T-cell (primary cell): ENCODE measurements at regions not wholly inside any gene's neighbourhood (a gene's known extent, or its start where the extent isn't known, plus 50 kb on each side); places are given as distances from the start of the nearest gene placed in this dataset.

Experiments used
- ATAC-seq, 4 experiments: fragments of 200-7000 bp in 3 of 4; fragments of 150-1000 bp in 1 of 4; cut with Tn5 transposase; replicated peaks in 1 of 4; 1 replicate in 3 of 4; 2 replicates in 1 of 4; pipeline ENCODE4 v1.10.0; 2021; ENCODE audit warnings: moderate library complexity in 3 of 4, mild to moderate bottlenecking in 2 of 4, moderate number of reproducible peaks in 1 of 4
- CTCF ChIA-PET, 2 donors: fragments of 300-600 bp; sonication (Branson Sonifier 250); formaldehyde crosslinking; loops; one replicate each; lab custom pipeline; 2022; ENCODE audit warnings: antibody characterized with exemption in 2 of 2; lab: Charles Lee
- POLR2A ChIA-PET, 2 donors: fragments of 300-600 bp; sonication (Branson Sonifier 250); formaldehyde crosslinking; loops; one replicate each; lab custom pipeline; 2022; ENCODE audit warnings: antibody characterized with exemption in 2 of 2; lab: Charles Lee
- DNase-seq, 35 experiments: peaks; one replicate each; pipeline versions ENCODE4 v3.0.0 to v3.0.0-alpha.2; 2013 to 2023
- H3K27ac ChIP-seq: one replicate; pipeline ENCODE4 v1.5.1; 2013; ENCODE audit warnings: low read length
- H3K27me3 ChIP-seq, 2 experiments: replicated peaks in 1 of 2; 1 replicate in 1 of 2; 2 replicates in 1 of 2; pipeline versions ENCODE4 v1.6.1 to v1.7.0; 2013; ENCODE audit warnings: low read length in 1 of 2, mixed read lengths in 1 of 2; ENCODE audit not compliant: control insufficient read depth in 2 of 2, insufficient read depth in 2 of 2; ENCODE audit errors: extremely low read depth in 1 of 2
- H3K36me3 ChIP-seq, 2 donors: 1 replicate in 1 of 2; 2 replicates in 1 of 2; pipeline versions ENCODE4 v1.6.1 to v1.7.0; 2013; ENCODE audit warnings: low read length in 1 of 2; ENCODE audit not compliant: control insufficient read depth in 2 of 2, insufficient read depth in 1 of 2; ENCODE audit errors: extremely low read depth in 1 of 2
- H3K4me1 ChIP-seq, 2 experiments: 1 replicate in 1 of 2; 2 replicates in 1 of 2; pipeline versions ENCODE4 v1.6.1 to v1.7.0; 2013; ENCODE audit warnings: low read length in 2 of 2, mixed read lengths in 1 of 2; ENCODE audit not compliant: insufficient read depth in 2 of 2, control insufficient read depth in 1 of 2; ENCODE audit errors: extremely low read depth in 1 of 2
- H3K4me3 ChIP-seq, 2 donors: 1 replicate in 1 of 2; 2 replicates in 1 of 2; pipeline versions ENCODE4 v1.5.1 to v1.7.0; 2013; ENCODE audit warnings: mild to moderate bottlenecking in 2 of 2, low read length in 1 of 2, moderate library complexity in 1 of 2; ENCODE audit not compliant: control insufficient read depth in 1 of 2; ENCODE audit errors: extremely low read depth in 1 of 2
- H3K9me3 ChIP-seq: 2 replicates; pipeline ENCODE4 v1.7.0; 2013
- H3K27ac Mint-ChIP-seq, 2 donors: one replicate each; pipeline ENCODE4 v1.8.0; 2020 to 2021; ENCODE audit warnings: mild to moderate bottlenecking in 2 of 2, mixed read lengths in 2 of 2
- H3K27me3 Mint-ChIP-seq, 2 donors: one replicate each; pipeline ENCODE4 v1.8.0; 2021 to 2022; ENCODE audit warnings: mixed read lengths in 2 of 2
- H3K36me3 Mint-ChIP-seq: one replicate; pipeline ENCODE4 v1.8.0; 2021; ENCODE audit warnings: mixed read lengths
- H3K4me1 Mint-ChIP-seq, 3 donors: one replicate each; pipeline ENCODE4 v1.8.0; 2020 to 2022; ENCODE audit warnings: mixed read lengths in 3 of 3, mild to moderate bottlenecking in 1 of 3
- H3K4me3 Mint-ChIP-seq, 3 donors: one replicate each; pipeline ENCODE4 v1.8.0; 2020 to 2022; ENCODE audit warnings: mild to moderate bottlenecking in 3 of 3, mixed read lengths in 3 of 3, moderate library complexity in 3 of 3
- H3K9me3 Mint-ChIP-seq, 3 donors: one replicate each; pipeline ENCODE4 v1.8.0; 2020 to 2022; ENCODE audit warnings: mixed read lengths in 3 of 3
- WGBS: methylation state at CpG from one replicate; pipeline ENCODE4 v1.1.5; 2013; ENCODE audit warnings: missing lambda C conversion rate; ENCODE audit not compliant: insufficient coverage; 5-methylcytosine and 5-hydroxymethylcytosine counted together

DNA sequence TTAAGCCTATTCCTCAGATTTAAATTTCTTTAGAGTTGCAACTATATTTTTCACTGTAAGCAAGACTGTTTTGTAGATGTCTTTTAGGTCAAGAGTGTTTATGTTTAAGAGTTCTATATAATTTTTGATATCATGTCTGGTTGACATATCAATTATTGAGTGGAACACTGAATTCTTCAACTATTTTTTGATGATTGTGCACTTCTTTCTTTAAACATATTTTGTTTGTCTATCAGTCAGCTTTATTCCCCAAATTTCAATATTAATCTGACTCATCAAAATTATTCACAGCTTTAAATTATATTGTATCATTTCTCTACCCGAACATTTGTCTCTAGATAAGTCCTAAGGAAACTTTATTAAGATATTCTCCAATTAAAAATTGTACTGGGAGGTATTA is 933.6 kb upstream of the ROBO1 start:
- Histone ChIP-seq H3K4me3 (no peak overlapping the region), H3K9me3 (peaks cover under 1% of the 10 kb centered on the region), H3K4me1 (no peaks in the 10 kb centered on the region), H3K27ac (no peak overlapping the region), H3K36me3 (no peaks in the 10 kb centered on the region), H3K27me3 (no peaks in the 10 kb centered on the region)
- H3K36me3 Mint-ChIP-seq: no peaks in the 10 kb centered on the region
- ATAC-seq: no peak
- no peaks in the 10 kb centered on the region for H3K4me1 Mint-ChIP-seq
- no CpG with 5 or more reads among the region's 1 CpG for WGBS
- ChIA-PET CTCF (no interaction called here), POLR2A (no interaction called here)
- no peak overlapping the region for H3K4me3 Mint-ChIP-seq
- no peak overlapping the region for H3K27ac Mint-ChIP-seq
- no peaks in the 10 kb centered on the region for H3K27me3 Mint-ChIP-seq
- DNase-seq: no peak
- peaks cover 15 to 31% (median 16%) of the 10 kb centered on the region in 3 donors for H3K9me3 Mint-ChIP-seq

DNA sequence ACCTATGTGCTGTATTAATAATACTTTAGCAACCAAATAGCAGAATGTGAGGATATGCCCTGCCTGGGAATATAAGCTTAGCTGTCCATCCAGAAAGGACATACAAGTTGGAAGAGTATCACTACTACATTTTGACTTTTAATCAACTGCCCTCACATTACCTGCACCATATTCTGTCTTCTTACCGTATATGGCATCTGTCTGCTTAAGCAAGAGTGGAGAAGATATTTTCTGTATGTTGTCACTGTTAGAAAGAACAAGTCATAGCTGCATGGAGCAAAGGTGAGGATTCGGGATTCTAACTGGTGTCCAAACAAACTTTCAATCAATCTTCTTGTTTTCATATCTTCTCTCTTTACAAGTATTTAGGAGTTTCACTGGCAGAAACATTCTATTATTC is 929.5 kb upstream of the ROBO1 start:
- Histone ChIP-seq H3K27ac (no peak overlapping the region), H3K27me3 (no peaks in the 10 kb centered on the region), H3K36me3 (no peaks in the 10 kb centered on the region), H3K4me1 (no peaks in the 10 kb centered on the region), H3K9me3 (no peaks in the 10 kb centered on the region), H3K4me3 (no peak overlapping the region)
- WGBS: no CpG with 5 or more reads among the region's 2 CpGs
- CTCF ChIA-PET: no interaction called here
- DNase-seq: no peak
- Mint-ChIP-seq H3K9me3 (peaks cover 3 to 31% (median 6%) of the 10 kb centered on the region in 3 donors), H3K4me3 (no peak overlapping the region), H3K36me3 (no peaks in the 10 kb centered on the region), H3K27me3 (no peaks in the 10 kb centered on the region), H3K4me1 (no peaks in the 10 kb centered on the region), H3K27ac (no peak overlapping the region)
- POLR2A ChIA-PET: no interaction called here
- ATAC-seq: no peak

DNA sequence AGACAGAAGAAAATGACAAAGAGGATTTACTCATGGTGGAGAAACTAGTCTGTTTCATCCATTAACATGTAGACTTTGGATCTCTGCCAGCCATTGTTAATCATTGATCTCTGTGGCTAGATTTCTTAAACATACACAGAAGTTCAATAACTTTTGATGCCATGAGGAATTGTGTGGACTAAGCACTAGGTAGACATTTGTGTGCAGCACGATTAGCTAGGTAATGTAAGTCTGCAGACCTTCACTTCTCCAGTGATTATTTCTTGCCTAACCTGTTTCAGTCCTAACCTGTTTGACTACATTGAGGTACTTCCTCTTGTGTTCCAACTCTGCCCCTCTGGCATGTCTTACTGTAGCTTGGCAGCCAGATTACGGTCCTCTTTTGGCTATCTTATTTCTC is 928.5 kb upstream of the ROBO1 start:
- DNase-seq: no peak
- Histone ChIP-seq H3K27me3 (no peaks in the 10 kb centered on the region), H3K4me1 (no peaks in the 10 kb centered on the region), H3K9me3 (no peaks in the 10 kb centered on the region), H3K36me3 (no peaks in the 10 kb centered on the region), H3K4me3 (no peak overlapping the region), H3K27ac (no peak overlapping the region)
- H3K4me1 Mint-ChIP-seq: no peaks in the 10 kb centered on the region
- 40% methylated on average over 1 of the region's 2 CpGs for WGBS
- ChIA-PET POLR2A (no interaction called here), CTCF (no interaction called here)
- H3K9me3 Mint-ChIP-seq: peaks cover 8 to 31% (median 8%) of the 10 kb centered on the region in 3 donors
- no peaks in the 10 kb centered on the region for H3K36me3 Mint-ChIP-seq
- no peak overlapping the region for H3K27ac Mint-ChIP-seq
- no peaks in the 10 kb centered on the region for H3K27me3 Mint-ChIP-seq
- ATAC-seq: no peak
- H3K4me3 Mint-ChIP-seq: no peak overlapping the region

DNA sequence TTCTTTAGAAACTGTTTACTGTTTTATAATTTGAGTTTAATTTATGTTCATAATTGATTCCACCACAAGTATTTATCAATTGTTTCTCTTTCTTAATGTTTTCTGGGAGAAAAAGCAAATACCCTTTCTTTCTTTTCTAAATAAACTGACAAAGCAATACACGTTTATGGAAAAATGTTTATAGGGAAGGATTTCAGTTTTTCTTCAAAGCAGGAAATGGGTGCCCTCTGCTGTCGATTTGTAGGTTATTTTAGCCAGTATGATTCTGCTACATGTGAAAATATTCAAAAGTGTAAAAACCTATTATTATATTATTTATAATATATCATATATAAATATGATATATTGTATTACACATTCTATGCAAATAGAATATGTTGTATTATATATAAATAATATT is 921.0 kb upstream of the ROBO1 start:
- Mint-ChIP-seq H3K36me3 (no peaks in the 10 kb centered on the region), H3K9me3 (peaks cover 3 to 18% (median 13%) of the 10 kb centered on the region in 3 donors), H3K4me3 (no peak overlapping the region), H3K27ac (no peak overlapping the region), H3K27me3 (no peaks in the 10 kb centered on the region), H3K4me1 (no peaks in the 10 kb centered on the region)
- Histone ChIP-seq H3K27me3 (no peaks in the 10 kb centered on the region), H3K4me1 (no peaks in the 10 kb centered on the region), H3K4me3 (no peak overlapping the region), H3K27ac (no peak overlapping the region), H3K9me3 (no peaks in the 10 kb centered on the region), H3K36me3 (no peaks in the 10 kb centered on the region)
- DNase-seq (no peak), ATAC-seq (no peak)
- CTCF ChIA-PET: no interaction called here
- WGBS: no CpG with 5 or more reads among the region's 2 CpGs
- POLR2A ChIA-PET: no interaction called here

DNA sequence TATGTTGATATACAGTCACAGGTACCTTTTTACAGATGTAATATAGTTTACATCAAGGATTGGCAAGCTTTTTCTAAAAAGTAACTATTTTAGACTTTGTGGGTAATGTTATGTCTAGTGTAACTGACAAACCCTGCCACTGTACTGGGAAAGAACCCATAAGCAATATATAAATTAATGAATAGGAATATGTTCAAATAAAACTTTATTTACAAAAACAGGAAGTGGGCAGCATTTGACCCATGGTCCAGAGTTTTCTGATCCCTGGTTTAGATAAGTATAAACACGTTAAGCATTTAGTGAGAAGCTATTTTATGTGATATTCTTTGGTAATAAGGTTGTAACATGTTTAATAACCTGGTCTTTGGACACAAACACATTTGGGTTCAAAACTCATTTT is 915.2 kb upstream of the ROBO1 start:
- Mint-ChIP-seq H3K4me3 (no peak overlapping the region), H3K4me1 (no peaks in the 10 kb centered on the region), H3K27ac (no peak overlapping the region), H3K9me3 (peaks cover 0 to 25% (median 11%) of the 10 kb centered on the region in 3 donors), H3K36me3 (no peaks in the 10 kb centered on the region), H3K27me3 (no peaks in the 10 kb centered on the region)
- Histone ChIP-seq H3K27me3 (no peaks in the 10 kb centered on the region), H3K27ac (no peak overlapping the region), H3K4me1 (no peaks in the 10 kb centered on the region), H3K36me3 (no peaks in the 10 kb centered on the region), H3K9me3 (no peaks in the 10 kb centered on the region), H3K4me3 (no peak overlapping the region)
- no CpG with 5 or more reads among the region's 1 CpG for WGBS
- ATAC-seq (no peak), DNase-seq (no peak)
- ChIA-PET POLR2A (interaction anchor here in 1 of 2 donors (0.6 kb wide), 1 partner anchor 1136 kb away, joined by 6 read pairs; no protein-coding TSS in a partner anchor), CTCF (no interaction called here)

DNA sequence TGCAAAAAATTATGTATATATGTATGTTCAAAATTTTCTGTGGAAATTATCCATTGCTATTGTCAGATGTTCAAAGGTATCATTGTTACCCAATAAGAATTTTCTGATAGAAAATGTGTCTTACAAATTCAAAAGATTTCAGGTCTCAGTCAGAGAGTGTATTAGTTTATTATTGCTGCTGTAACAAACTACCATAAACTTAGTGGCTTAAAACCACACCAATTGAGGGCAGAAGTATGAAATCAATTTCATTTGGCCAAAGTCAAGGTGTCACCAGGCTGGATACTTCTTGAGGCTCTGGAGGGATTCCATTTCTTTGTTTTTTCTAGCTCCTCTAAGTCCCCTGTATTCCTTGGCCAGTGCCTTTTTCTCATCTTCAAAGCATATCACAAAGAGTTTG is 914.4 kb upstream of the ROBO1 start:
- Histone ChIP-seq H3K4me1 (no peaks in the 10 kb centered on the region), H3K4me3 (no peak overlapping the region), H3K36me3 (no peaks in the 10 kb centered on the region), H3K27me3 (no peaks in the 10 kb centered on the region), H3K9me3 (no peaks in the 10 kb centered on the region), H3K27ac (no peak overlapping the region)
- Mint-ChIP-seq H3K27ac (no peak overlapping the region), H3K36me3 (no peaks in the 10 kb centered on the region), H3K4me3 (no peak overlapping the region), H3K9me3 (peaks cover 0 to 25% (median 11%) of the 10 kb centered on the region in 3 donors), H3K27me3 (no peaks in the 10 kb centered on the region), H3K4me1 (no peaks in the 10 kb centered on the region)
- no peak for DNase-seq
- CTCF ChIA-PET: no interaction called here
- ATAC-seq: no peak
- POLR2A ChIA-PET: no interaction called here

DNA sequence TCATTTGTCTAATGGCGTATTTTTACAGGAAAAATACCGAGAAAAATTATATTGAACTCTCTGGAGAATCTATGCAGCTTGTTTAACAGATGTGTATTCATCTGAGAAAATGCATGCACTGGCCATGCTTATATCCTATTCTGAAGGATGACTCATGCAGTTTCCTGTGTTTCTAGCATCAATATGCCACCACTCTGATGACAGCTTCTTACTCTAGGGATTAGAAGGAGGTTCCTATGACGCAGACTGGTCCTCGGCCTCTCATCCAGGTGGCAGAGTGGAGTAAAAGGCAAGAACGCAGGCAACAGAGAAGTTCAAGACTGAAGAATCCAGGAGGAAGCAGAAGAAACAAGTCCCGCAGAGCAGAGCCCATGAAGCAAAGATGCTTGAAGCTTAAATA is 910.0 kb upstream of the ROBO1 start:
- ChIA-PET CTCF (no interaction called here), POLR2A (no interaction called here)
- H3K36me3 ChIP-seq: no peaks in the 10 kb centered on the region
- no peak overlapping the region for H3K4me3 ChIP-seq
- ATAC-seq: no peak
- no peak overlapping the region for H3K27ac ChIP-seq
- peaks cover 0 to 37% (median 14%) of the 10 kb centered on the region in 3 donors for H3K9me3 Mint-ChIP-seq
- no peaks in the 10 kb centered on the region for H3K4me1 Mint-ChIP-seq
- 85% methylated on average over 6 of the region's 6 CpGs for WGBS
- H3K4me1 ChIP-seq: no peaks in the 10 kb centered on the region
- no peaks in the 10 kb centered on the region for H3K9me3 ChIP-seq
- no peaks in the 10 kb centered on the region for H3K27me3 Mint-ChIP-seq
- no peak for DNase-seq
- no peaks in the 10 kb centered on the region for H3K27me3 ChIP-seq
- H3K27ac Mint-ChIP-seq: no peak overlapping the region
- no peak overlapping the region for H3K4me3 Mint-ChIP-seq
- H3K36me3 Mint-ChIP-seq: no peaks in the 10 kb centered on the region
